IMR-90 (cell line): ENCODE measurements at regions not wholly inside any gene's neighbourhood (a gene's known extent, or its start where the extent isn't known, plus 50 kb on each side); places are given as distances from the start of the nearest gene placed in this dataset.

ENCODE experiments used
- CTCF ChIP-seq: conservative IDR thresholded peaks from 2 replicates; pipeline ENCODE4 v1.5.1; 2012; ENCODE audit warnings: mild to moderate bottlenecking, low read depth, low read length, improper control_type of control experiment
- RAD21 ChIP-seq: IDR thresholded peaks from 2 replicates; pipeline ENCODE4 v1.6.1; 2012; ENCODE audit warnings: low read length, improper control_type of control experiment
- TF ChIP-seq, protein P1 (sequence below): fragments of 150-350 bp; IDR thresholded peaks from 2 replicates; pipeline ENCODE4 v1.6.1; 2017; ENCODE audit warnings: mild to moderate bottlenecking, antibody characterized with exemption, low read length, low read depth

DNA sequence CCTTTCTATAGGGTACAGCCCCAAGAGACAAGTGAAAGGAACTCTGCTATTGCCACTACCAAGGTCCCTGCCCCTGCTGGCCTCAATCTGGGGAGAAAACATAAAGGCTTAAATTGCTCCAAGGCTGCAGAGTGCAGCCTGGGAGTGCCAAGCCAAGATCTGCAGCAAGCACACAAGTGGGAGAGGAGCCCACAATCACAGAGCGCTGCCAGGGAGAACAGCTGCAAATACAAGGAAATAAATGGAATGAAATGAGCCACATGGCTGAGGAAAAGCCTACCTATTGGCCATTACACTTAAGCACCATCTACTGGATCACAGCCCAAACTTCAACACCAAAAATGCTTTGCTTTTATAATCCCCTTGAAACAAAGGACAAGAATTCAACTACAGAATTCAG is 582.4 kb downstream of the FAM133A start:
- TF ChIP-seq CTCF (no peak), RAD21 (no peak)
- TF ChIP-seq, protein P1, sequence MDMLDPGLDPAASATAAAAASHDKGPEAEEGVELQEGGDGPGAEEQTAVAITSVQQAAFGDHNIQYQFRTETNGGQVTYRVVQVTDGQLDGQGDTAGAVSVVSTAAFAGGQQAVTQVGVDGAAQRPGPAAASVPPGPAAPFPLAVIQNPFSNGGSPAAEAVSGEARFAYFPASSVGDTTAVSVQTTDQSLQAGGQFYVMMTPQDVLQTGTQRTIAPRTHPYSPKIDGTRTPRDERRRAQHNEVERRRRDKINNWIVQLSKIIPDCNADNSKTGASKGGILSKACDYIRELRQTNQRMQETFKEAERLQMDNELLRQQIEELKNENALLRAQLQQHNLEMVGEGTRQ = no peak
